Testis (tissue), 2 donors: ENCODE measurements at regions not wholly inside any gene's neighbourhood (a gene's known extent, or its start where the extent isn't known, plus 50 kb on each side); places are given as distances from the start of the nearest gene placed in this dataset.

Experiments
- CTCF ChIP-seq, 3 experiments: fragments of 450-650 bp in 2 of 3; fragments of 200-600 bp in 1 of 3; sonication (generic) in 1 of 3; IDR thresholded peaks; one replicate each; pipeline ENCODE4 v1.5.1; 2016 to 2019; ENCODE audit warnings: antibody characterized with exemption in 3 of 3, mild to moderate bottlenecking in 2 of 3, moderate library complexity in 1 of 3
- POLR2A ChIP-seq: fragments of 450-650 bp; IDR thresholded peaks from one replicate; pipeline ENCODE4 v1.6.1; 2017; ENCODE audit warnings: antibody characterized with exemption, mild to moderate bottlenecking, moderate library complexity

- TF ChIP-seq CTCF (IDR thresholded peaks at IDR 0.05) = no peak
- no peak for TF ChIP-seq POLR2A
These were observed 350.9 kb upstream of the SPAG17 start for GRCh38 chr1:118535901-118536300.
